OCI-LY1 (cell line): ENCODE measurements at regions not wholly inside any gene's neighbourhood (a gene's known extent, or its start where the extent isn't known, plus 50 kb on each side); places are given as distances from the start of the nearest gene placed in this dataset.

Experiments
- EZH2 ChIP-seq: fragments of 200-600 bp; sonication (generic), shearing (Covaris generic); IDR thresholded peaks from 2 replicates; pipeline ENCODE4 v1.8.0; 2017; ENCODE audit warnings: borderline replicate concordance, mixed run types, mild to moderate bottlenecking, antibody characterized with exemption, low read length, moderate library complexity, mixed read lengths
- TF ChIP-seq, protein P1 (sequence below): fragments of 200-600 bp; sonication (generic), shearing (Covaris generic); IDR thresholded peaks from 2 replicates; pipeline ENCODE4 v1.5.1; 2017; ENCODE audit warnings: mild to moderate bottlenecking, antibody characterized with exemption, low read length, moderate library complexity, mixed read lengths

DNA sequence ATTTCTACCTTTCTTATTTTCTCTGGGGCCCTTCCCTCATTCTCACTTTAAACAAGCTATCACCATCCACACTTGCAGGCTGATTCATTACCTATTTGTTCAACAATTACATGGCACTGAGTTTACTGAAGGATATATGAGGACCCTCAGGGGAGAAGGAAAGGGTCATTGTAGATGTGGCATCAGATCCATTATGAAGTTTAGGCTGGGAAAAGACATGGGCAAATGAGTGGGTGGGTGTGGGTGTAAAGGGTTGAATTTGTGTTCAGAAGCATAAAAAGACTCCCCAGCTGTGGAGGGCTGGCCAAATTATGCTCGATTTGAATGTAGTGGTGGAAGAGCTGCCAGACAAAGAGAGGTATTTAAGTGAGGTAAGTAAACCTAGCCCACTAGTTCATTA, 55.9 kb upstream of the MTAP start:
- TF ChIP-seq, protein P1, sequence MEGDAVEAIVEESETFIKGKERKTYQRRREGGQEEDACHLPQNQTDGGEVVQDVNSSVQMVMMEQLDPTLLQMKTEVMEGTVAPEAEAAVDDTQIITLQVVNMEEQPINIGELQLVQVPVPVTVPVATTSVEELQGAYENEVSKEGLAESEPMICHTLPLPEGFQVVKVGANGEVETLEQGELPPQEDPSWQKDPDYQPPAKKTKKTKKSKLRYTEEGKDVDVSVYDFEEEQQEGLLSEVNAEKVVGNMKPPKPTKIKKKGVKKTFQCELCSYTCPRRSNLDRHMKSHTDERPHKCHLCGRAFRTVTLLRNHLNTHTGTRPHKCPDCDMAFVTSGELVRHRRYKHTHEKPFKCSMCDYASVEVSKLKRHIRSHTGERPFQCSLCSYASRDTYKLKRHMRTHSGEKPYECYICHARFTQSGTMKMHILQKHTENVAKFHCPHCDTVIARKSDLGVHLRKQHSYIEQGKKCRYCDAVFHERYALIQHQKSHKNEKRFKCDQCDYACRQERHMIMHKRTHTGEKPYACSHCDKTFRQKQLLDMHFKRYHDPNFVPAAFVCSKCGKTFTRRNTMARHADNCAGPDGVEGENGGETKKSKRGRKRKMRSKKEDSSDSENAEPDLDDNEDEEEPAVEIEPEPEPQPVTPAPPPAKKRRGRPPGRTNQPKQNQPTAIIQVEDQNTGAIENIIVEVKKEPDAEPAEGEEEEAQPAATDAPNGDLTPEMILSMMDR = no peak
- no peak for TF ChIP-seq EZH2
